H1 (cell line): ENCODE measurements at regions not wholly inside any gene's neighbourhood (a gene's known extent, or its start where the extent isn't known, plus 50 kb on each side); places are given as distances from the start of the nearest gene placed in this dataset.

Experiments
- CTCF ChIA-PET: fragments of 300-600 bp; sonication (Branson Sonifier 250); formaldehyde crosslinking; loops from one replicate; lab custom pipeline; 2021; ENCODE audit not compliant: partially characterized antibody; lab: Charles Lee
- POLR2A ChIA-PET: fragments of 300-600 bp; sonication (Branson Sonifier 250); formaldehyde crosslinking; loops from one replicate; lab custom pipeline; 2021; ENCODE audit warnings: inconsistent platforms; ENCODE audit not compliant: partially characterized antibody; lab: Charles Lee
- DNase-seq, 2 experiments: peaks; one replicate each; pipeline versions ENCODE4 v3.0.0 to v3.0.0-alpha.2; 2010 to 2022; ENCODE audit warnings: low spot score in 2 of 2, low read depth in 1 of 2, mixed read lengths in 1 of 2
- FAIRE-seq: peaks from 2 replicates; lab custom pipeline; 2011; peaks lifted over from hg19 to GRCh38; lab: Jason Lieb, UNC
- H2AFZ ChIP-seq: 2 replicates; pipeline ENCODE4 v1.8.1; 2012; ENCODE audit warnings: low read length, inconsistent platforms
- H2AK5ac ChIP-seq: 2 replicates; pipeline ENCODE4 v1.6.1; 2013; ENCODE audit warnings: low read depth, low read length
- H2BK120ac ChIP-seq: replicated peaks from 2 replicates; pipeline ENCODE3; 2013; ENCODE audit warnings: low read depth, low read length, inconsistent platforms
- H2BK12ac ChIP-seq: 2 replicates; pipeline ENCODE4 v1.6.1; 2013; ENCODE audit warnings: low read depth, low read length
- H2BK15ac ChIP-seq: 2 replicates; pipeline ENCODE4 v1.6.1; 2013; ENCODE audit warnings: low read length
- H2BK20ac ChIP-seq: 2 replicates; pipeline ENCODE4 v1.6.1; 2013; ENCODE audit warnings: low read length
- H2BK5ac ChIP-seq: 2 replicates; pipeline ENCODE4 v1.6.1; 2013; ENCODE audit warnings: low read depth, low read length
- H3K14ac ChIP-seq: 2 replicates; pipeline ENCODE4 v1.6.1; 2013; ENCODE audit warnings: inconsistent platforms; ENCODE audit not compliant: insufficient read length
- H3K18ac ChIP-seq: 2 replicates; pipeline ENCODE4 v1.6.1; 2013; ENCODE audit warnings: low read length; ENCODE audit errors: extremely low read depth
- H3K23ac ChIP-seq: 2 replicates; pipeline ENCODE4 v1.6.1; 2013; ENCODE audit warnings: inconsistent platforms; ENCODE audit not compliant: insufficient read length
- H3K23me2 ChIP-seq: 2 replicates; pipeline ENCODE4 v1.6.1; 2013; ENCODE audit warnings: low read depth, low read length
- H3K27ac ChIP-seq: 2 replicates; pipeline ENCODE4 v1.6.1; 2011; ENCODE audit warnings: low read depth, low read length, inconsistent platforms
- H3K27me3 ChIP-seq, 4 experiments: replicated peaks in 1 of 4; 1 replicate in 1 of 4; 2 replicates in 3 of 4; pipeline versions ENCODE4 v1.6.1 to v1.8.1; 2011 to 2013; ENCODE audit warnings: low read length in 3 of 4, mild to moderate bottlenecking in 3 of 4, inconsistent platforms in 2 of 4, mixed read lengths in 2 of 4, moderate library complexity in 1 of 4; ENCODE audit not compliant: control insufficient read depth in 3 of 4, insufficient read depth in 3 of 4; ENCODE audit errors: extremely low read depth in 1 of 4
- H3K36me3 ChIP-seq, 4 experiments: 2 replicates each; pipeline versions ENCODE4 v1.6.1 to v1.8.1; 2011 to 2013; ENCODE audit warnings: mild to moderate bottlenecking in 4 of 4, low read length in 3 of 4, moderate library complexity in 2 of 4, control low read depth in 1 of 4, inconsistent platforms in 1 of 4; ENCODE audit not compliant: insufficient read depth in 4 of 4, control insufficient read depth in 2 of 4
- H3K4ac ChIP-seq: replicated peaks from 2 replicates; pipeline ENCODE3; 2013; ENCODE audit warnings: low read length, low read depth, mixed read lengths, inconsistent platforms; ENCODE audit not compliant: insufficient read length
- H3K4me1 ChIP-seq, 4 experiments: replicated peaks in 1 of 4; 1 replicate in 1 of 4; 2 replicates in 3 of 4; pipeline versions ENCODE4 v1.6.1 to v1.8.1; 2011 to 2013; ENCODE audit warnings: low read length in 3 of 4, inconsistent platforms in 2 of 4, mixed read lengths in 1 of 4; ENCODE audit not compliant: insufficient read depth in 4 of 4, control insufficient read depth in 3 of 4
- H3K4me2 ChIP-seq, 2 experiments: 2 replicates each; pipeline versions ENCODE4 v1.6.1 to v1.8.1; 2011 to 2013; ENCODE audit warnings: low read depth in 2 of 2, low read length in 2 of 2, control low read depth in 1 of 2, inconsistent platforms in 1 of 2, mild to moderate bottlenecking in 1 of 2; ENCODE audit not compliant: insufficient read depth in 1 of 2
- H3K4me3 ChIP-seq, 4 experiments: fragments of 200-600, 300-600 bp in 1 of 4; sonication (generic), shearing (Covaris generic), sonication (Bioruptor Twin) in 1 of 4; 2 replicates each; pipeline versions ENCODE4 v1.5.1 to v1.8.1; 2011 to 2016; ENCODE audit warnings: low read length in 4 of 4, low read depth in 3 of 4, control low read depth in 2 of 4, inconsistent platforms in 2 of 4, mild to moderate bottlenecking in 2 of 4, mixed read lengths in 1 of 4, moderate library complexity in 1 of 4; ENCODE audit not compliant: insufficient read depth in 2 of 4; ENCODE audit errors: extremely low read depth in 1 of 4
- H3K56ac ChIP-seq: replicated peaks from 2 replicates; pipeline ENCODE3; 2013; ENCODE audit warnings: low read depth, mild to moderate bottlenecking, mixed read lengths, low read length, inconsistent platforms; ENCODE audit not compliant: insufficient read length
- H3K79me1 ChIP-seq: 2 replicates; pipeline ENCODE4 v1.6.1; 2013; ENCODE audit warnings: low read depth, low read length, control low read depth
- H3K79me2 ChIP-seq, 2 experiments: 2 replicates each; pipeline versions ENCODE4 v1.6.1 to v1.8.1; 2012 to 2013; ENCODE audit warnings: low read length in 2 of 2, mild to moderate bottlenecking in 2 of 2, inconsistent platforms in 1 of 2; ENCODE audit not compliant: insufficient read depth in 2 of 2, control insufficient read depth in 1 of 2
- H3K9ac ChIP-seq, 4 experiments: replicated peaks in 1 of 4; 1 replicate in 1 of 4; 2 replicates in 3 of 4; pipeline versions ENCODE4 v1.6.1 to v1.8.1; 2011 to 2013; ENCODE audit warnings: low read depth in 3 of 4, low read length in 3 of 4, control low read depth in 2 of 4, mild to moderate bottlenecking in 2 of 4, moderate library complexity in 2 of 4, inconsistent platforms in 1 of 4; ENCODE audit errors: extremely low read depth in 1 of 4
- H3K9me3 ChIP-seq, 2 experiments: 2 replicates each; pipeline versions ENCODE4 v1.6.1 to v1.8.1; 2012 to 2013; ENCODE audit warnings: mild to moderate bottlenecking in 2 of 2, moderate library complexity in 2 of 2, control low read depth in 1 of 2, inconsistent platforms in 1 of 2, low read depth in 1 of 2, low read length in 1 of 2, mixed read lengths in 1 of 2; ENCODE audit not compliant: insufficient read depth in 2 of 2
- H4K20me1 ChIP-seq, 2 experiments: replicated peaks in 1 of 2; 2 replicates each; pipeline versions ENCODE3 to v1.8.1; 2011 to 2013; ENCODE audit warnings: inconsistent platforms in 2 of 2, low read length in 2 of 2, mild to moderate bottlenecking in 1 of 2; ENCODE audit not compliant: insufficient read depth in 2 of 2, control insufficient read depth in 1 of 2
- H4K5ac ChIP-seq: 2 replicates; pipeline ENCODE4 v1.6.1; 2013; ENCODE audit warnings: low read length, low read depth, mixed read lengths, inconsistent platforms; ENCODE audit not compliant: insufficient read length
- H4K8ac ChIP-seq: 2 replicates; pipeline ENCODE4 v1.8.0; 2013; ENCODE audit warnings: mild to moderate bottlenecking, moderate library complexity, low read length, inconsistent platforms; ENCODE audit not compliant: insufficient read depth; ENCODE audit errors: extremely low read depth
- H4K91ac ChIP-seq: replicated peaks from 2 replicates; pipeline ENCODE3; 2013; ENCODE audit warnings: low read length, mixed read lengths, inconsistent platforms; ENCODE audit not compliant: insufficient read length
- BCL11A ChIP-seq, 2 experiments: IDR thresholded peaks; one replicate each; pipeline ENCODE4 v1.6.1; 2011; ENCODE audit warnings: low read depth in 2 of 2, low read length in 2 of 2, mild to moderate bottlenecking in 2 of 2
- CBX8 ChIP-seq: fragments of 300-800, 300-1000 bp; sonication (generic); IDR thresholded peaks from 2 replicates; pipeline ENCODE4 v1.7.1; 2016; ENCODE audit warnings: low read depth, low read length, borderline replicate concordance
- CEBPB ChIP-seq: IDR thresholded peaks from 2 replicates; pipeline ENCODE4 v1.6.1; 2012; ENCODE audit warnings: low read depth, low read length
- FOSL1 ChIP-seq: IDR thresholded peaks from 2 replicates; pipeline ENCODE4 v1.6.1; 2011; ENCODE audit warnings: mild to moderate bottlenecking, low read depth, low read length, moderate library complexity; ENCODE audit not compliant: insufficient read depth
- KDM4A ChIP-seq: IDR thresholded peaks from one replicate; pipeline ENCODE4 v1.7.1; 2012; ENCODE audit warnings: low read depth, mild to moderate bottlenecking, moderate library complexity, low read length, inconsistent platforms; ENCODE audit not compliant: severe bottlenecking
- NANOG ChIP-seq: IDR thresholded peaks from 2 replicates; pipeline ENCODE4 v1.6.1; 2011; ENCODE audit warnings: low read length, low read depth, mild to moderate bottlenecking, inconsistent platforms; ENCODE audit not compliant: insufficient read depth, poor library complexity, severe bottlenecking
- RFX5 ChIP-seq: IDR thresholded peaks from 2 replicates; pipeline ENCODE4 v1.6.1; 2011; ENCODE audit warnings: low read depth, low read length, improper control_type of control experiment, borderline replicate concordance
- SP4 ChIP-seq: IDR thresholded peaks from 2 replicates; pipeline ENCODE4 v1.6.1; 2012; ENCODE audit warnings: low read length, inconsistent platforms
- WGBS, 2 experiments: shearing (Covaris generic) in 1 of 2; methylation state at CpG; one replicate each; pipeline versions ENCODE4 v1.1.6 to v1.1.7; 2013 to 2015; ENCODE audit warnings: low lambda C conversion rate in 2 of 2, mixed read lengths in 2 of 2, inconsistent platforms in 1 of 2, low coverage in 1 of 2, missing lambda C conversion rate in 1 of 2; ENCODE audit not compliant: insufficient replicate concordance in 2 of 2, insufficient coverage in 1 of 2, insufficient read length in 1 of 2; ENCODE audit errors: extremely low coverage in 1 of 2, missing lambda C conversion rate in 1 of 2; 5-methylcytosine and 5-hydroxymethylcytosine counted together
- TF ChIP-seq, protein P1 (sequence below): IDR thresholded peaks from 2 replicates; pipeline ENCODE4 v1.6.1; 2011; ENCODE audit warnings: low read depth, mild to moderate bottlenecking, low read length; ENCODE audit not compliant: insufficient read depth

DNA sequence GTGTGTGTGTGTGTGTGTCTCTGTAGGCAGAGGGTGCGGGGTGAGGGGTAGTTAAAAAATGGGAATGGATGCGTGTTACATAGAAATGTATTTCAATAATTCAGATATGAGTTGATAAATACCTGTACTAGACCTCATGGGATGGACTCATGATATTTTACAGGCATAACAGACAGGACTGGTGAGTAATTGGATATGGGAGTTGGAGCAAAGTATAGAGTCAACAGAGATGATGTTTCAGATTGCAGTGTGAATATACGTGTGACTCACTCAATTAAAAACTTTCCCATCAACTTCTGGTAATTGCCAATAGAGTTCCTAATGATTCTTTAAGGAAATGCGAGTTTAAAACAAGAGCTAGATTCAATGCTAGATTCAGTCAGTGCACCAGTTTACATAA, 711.9 kb downstream of the C12orf50 start:
- no peak overlapping the region for H3K27ac ChIP-seq
- POLR2A ChIA-PET = no interaction called here
- H3K79me1 ChIP-seq = no peaks in the 10 kb centered on the region
- no peak overlapping the region for H3K4ac ChIP-seq
- no peak overlapping the region for H3K4me3 ChIP-seq
- H2BK12ac ChIP-seq = no peak overlapping the region
- no peaks in the 10 kb centered on the region for H3K36me3 ChIP-seq
- no peak overlapping the region for H3K18ac ChIP-seq
- H4K91ac ChIP-seq = no peak overlapping the region
- no peaks in the 10 kb centered on the region for H3K4me1 ChIP-seq
- H4K20me1 ChIP-seq = no peaks in the 10 kb centered on the region
- TF ChIP-seq FOSL1 = no peak
- no peak for TF ChIP-seq NANOG
- TF ChIP-seq, protein P1, sequence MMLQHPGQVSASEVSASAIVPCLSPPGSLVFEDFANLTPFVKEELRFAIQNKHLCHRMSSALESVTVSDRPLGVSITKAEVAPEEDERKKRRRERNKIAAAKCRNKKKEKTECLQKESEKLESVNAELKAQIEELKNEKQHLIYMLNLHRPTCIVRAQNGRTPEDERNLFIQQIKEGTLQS = no peak
- TF ChIP-seq SP4 = no peak
- no peak for TF ChIP-seq RFX5
- TF ChIP-seq BCL11A (IDR thresholded peaks at IDR 0.05; ENCODE audit: low read depth in 2 of 2, low read length in 2 of 2) = no peak
- no peak for TF ChIP-seq KDM4A
- no peak for TF ChIP-seq CEBPB
- no peak for TF ChIP-seq CBX8
- TF ChIP-seq, all 59 proteins: peak for 0
- no peak overlapping the region for H2AK5ac ChIP-seq
- no peak overlapping the region for H2AFZ ChIP-seq
- no peaks in the 10 kb centered on the region for H3K23me2 ChIP-seq
- no peak for FAIRE-seq
- no peak overlapping the region for H4K5ac ChIP-seq
- no peaks in the 10 kb centered on the region for H3K9me3 ChIP-seq
- H3K27me3 ChIP-seq = no peaks in the 10 kb centered on the region
- H3K56ac ChIP-seq = no peak overlapping the region
- WGBS, 2 experiments = 89 to 100% methylated on average over 2 to 4 of the region's 4 CpGs
- H2BK120ac ChIP-seq = no peak overlapping the region
- H3K79me2 ChIP-seq = no peaks in the 10 kb centered on the region
- H3K23ac ChIP-seq = no peak overlapping the region
- H2BK5ac ChIP-seq = no peak overlapping the region
- H3K14ac ChIP-seq = no peak overlapping the region
- H2BK15ac ChIP-seq = no peak overlapping the region
- no peak overlapping the region for H3K9ac ChIP-seq
- H3K4me2 ChIP-seq = no peak overlapping the region
- H2BK20ac ChIP-seq = no peak overlapping the region
- H4K8ac ChIP-seq = no peak overlapping the region
- CTCF ChIA-PET = interaction anchor here (0.5 kb wide), 1 partner anchor 584 kb away, joined by 3 read pairs; no protein-coding TSS in a partner anchor
- no peak for DNase-seq
